Stimulated activated CD4-positive, alpha-beta T cell treated with anti-CD3 and anti-CD28 coated beads, Interleukin-12 subunit alpha, Interleukin-12 subunit beta, amount 100 ng/mL, for 24 hours (primary cell): ENCODE measurements at regions not wholly inside any gene's neighbourhood (a gene's known extent, or its start where the extent isn't known, plus 50 kb on each side); places are given as distances from the start of the nearest gene placed in this dataset.

ENCODE experiments used
- DNase-seq, 2 experiments: peaks; one replicate each; pipeline ENCODE4 v3.0.0-alpha.2; 2020; ENCODE audit warnings: low read depth in 2 of 2

DNA sequence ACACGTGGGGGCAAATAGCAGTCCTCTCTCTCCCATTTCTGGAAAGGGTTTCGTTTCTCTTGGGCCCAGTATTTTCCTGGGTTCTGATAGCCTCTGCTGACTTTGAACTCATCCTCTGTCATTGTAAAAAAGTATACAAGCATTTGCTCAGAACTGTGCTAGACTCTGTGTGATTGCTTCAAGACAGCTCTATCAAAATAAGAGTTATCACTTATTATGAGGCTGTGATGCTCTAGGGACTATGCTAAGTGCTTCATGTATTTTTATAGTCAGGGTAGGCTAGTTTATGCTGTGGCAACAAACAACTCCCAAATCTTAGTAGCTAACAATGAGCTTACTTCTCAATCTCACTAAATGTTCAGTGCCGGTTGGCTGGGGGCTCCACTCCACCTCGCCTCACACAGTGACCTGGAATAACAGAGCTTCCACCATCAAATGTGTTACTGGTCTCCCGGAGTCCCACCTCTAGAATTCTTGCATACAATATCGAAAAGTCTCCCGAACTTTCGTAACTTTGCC is 110.8 kb upstream of the CDC42EP3 start:
- no peak for DNase-seq

DNA sequence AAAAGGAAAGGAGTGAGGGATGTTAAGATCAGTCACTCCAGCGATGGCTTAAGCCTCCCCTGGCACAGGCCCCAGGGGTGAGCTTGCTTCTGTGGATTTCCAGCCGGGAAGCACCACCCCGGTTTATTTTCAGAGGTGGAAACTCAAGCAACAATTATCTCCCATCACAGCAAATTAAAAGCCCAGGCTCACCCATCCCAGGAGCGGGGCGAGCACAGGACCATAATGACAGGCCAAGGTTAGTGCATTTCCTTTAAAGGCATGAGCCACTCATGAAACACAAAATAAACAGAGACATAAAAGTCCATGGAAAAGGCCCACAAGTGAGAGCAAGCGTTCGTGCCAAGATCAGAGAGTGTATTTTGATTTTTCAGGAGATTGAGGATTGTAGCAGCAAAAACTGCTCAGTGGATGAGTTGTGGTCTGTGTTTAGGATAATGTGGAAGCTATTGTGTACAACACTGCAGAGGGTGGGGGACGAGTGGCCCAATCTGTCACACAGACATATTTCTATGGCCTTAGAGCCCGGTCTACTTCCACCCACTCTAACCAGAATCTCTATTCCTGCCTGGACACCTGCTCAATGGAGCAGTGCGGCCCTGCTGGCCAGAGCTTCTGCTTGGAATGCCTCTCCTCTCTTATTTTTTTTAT is 111.4 kb upstream of the CDC42EP3 start:
- DNase-seq, result no peak

DNA sequence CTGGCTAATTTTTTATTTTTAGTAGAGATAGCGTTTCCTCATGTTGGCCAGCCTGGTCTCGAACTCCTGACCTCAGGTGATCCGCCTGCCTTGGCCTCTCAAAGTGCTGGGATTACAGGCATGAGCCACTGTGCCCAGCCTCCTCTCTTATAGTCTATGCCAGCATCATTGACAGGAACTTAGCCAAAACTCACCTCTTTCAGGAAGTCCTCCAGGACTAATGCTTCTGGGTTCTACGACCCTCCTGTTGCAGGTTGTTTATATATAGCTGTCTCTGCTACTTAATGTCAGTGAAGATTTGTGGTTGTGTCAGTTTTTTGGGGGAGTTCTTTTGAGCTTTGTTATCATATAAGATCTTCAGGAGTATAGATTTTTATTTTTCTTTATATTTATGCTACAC is 112.1 kb upstream of the CDC42EP3 start:
- DNase-seq, result no peak

DNA sequence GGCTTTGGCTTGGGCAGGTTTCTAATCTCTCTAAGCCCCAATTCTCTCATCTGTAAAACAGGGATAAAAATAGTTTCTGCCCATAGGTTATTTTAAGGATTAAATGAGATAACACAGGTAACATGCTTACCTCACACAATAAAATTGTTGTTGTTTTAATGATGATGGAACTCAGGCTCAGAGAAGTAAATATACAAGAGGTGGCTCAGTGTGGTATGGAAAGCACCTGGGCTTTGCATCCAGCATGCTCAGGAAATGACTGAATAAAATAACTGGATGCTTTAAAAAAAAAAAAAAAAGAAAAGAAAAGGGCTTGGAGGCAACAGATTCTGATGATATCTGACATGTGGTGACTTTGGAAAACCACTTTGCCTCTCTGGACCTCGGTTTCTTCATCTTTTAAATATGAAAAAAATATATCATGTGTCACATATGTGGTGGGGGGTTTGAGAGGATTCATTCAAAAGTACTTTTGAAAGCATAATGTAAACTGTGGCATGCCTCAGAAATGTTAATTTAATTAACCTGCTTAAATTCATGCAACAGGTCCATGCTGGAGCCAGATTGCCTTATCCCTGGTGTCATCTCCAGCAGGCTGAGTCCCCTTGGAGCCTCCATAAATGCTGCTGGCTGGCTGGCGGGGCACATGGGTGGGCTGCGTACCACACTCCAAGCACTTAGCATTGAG is 112.8 kb upstream of the CDC42EP3 start:
- no peak for DNase-seq

DNA sequence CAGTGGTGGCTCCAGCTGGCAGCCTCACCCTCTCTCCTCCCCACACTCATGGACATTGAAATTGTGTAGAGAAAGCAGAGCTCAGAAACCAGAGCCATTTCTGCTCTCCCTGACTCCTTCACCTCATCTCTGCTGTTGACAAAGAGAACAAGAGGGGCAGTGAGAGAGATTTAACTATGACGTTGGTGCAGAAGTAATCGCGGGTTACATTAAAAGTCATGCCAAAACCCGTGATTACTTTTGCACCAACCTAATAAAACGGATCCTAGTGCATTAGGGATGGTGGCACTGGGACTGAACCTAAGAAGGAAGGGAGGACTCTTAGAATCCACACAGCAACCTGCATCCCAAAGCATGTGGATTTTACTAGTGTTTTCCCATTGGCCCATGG is 113.3 kb upstream of the CDC42EP3 start:
- no peak for DNase-seq

DNA sequence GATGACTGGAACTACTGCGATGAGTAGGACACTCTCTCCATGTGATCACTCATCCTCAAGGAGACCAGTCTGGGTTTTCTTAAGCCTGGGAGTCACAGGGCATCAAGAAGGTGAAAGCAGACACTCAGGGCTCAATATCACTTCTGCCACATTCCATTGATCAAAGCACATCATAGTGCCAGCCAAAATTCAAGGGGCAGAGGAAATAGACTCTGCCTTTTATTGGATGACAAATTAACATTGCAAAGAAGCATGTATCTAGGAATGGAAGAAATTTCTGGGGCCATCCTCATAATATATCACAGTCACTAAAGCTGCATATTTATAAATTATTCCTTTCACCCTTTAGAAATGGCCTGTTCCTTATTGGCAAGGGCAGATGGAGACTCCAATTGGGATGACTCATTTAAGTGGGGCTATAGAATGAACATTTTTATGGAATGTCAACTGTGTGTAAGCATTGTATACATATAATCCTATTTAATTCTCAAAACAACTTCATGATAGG is 114.8 kb upstream of the CDC42EP3 start:
- no peak for DNase-seq

DNA sequence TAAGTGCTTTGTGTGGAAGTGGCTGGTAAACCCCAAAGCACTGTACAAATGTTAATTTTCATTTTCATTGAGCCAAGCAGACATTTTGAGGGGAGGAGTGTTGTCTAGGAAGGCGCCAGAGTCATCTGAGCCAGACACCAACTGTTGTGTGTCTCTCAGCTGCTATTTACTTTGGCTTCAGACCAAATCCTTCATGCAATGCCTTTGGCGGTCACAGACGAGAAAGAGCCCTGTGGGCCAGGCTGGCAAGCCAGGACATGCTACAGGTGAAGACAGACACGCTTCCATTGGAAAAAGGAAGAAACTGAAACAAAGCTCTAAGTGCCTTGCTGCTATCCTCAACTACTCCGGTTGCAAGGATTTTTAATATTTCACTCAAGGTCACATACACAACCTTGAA is 115.4 kb upstream of the CDC42EP3 start:
- DNase-seq, result no peak

DNA sequence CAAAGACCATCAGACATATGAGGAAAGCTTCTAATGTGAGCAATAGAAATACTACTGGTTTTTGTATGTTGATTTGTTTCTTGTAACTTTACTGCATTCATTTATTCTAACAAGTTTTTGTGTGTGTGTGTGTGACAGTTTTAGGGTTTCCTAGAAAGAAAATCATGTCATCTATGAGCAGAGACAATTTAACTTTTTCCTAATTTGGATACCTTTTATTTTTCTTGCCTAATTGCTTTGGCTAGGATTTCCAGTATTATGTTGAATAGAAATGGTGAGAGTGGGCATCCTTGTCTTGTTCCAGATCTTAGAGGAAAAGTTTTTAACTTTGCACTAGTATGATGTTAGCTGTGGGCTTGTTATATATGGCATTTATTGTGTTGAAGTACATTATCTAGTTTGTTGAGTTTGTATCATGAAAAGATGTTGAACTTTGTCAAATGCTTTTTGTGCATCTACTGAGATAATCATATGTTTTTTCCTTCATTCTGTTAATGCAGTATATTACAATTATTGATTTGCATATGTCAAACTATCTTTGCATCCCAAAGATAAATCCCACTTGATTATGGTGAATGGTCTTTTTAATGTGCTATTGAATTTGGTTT is 117.3 kb upstream of the CDC42EP3 start:
- DNase-seq, result no peak

DNA sequence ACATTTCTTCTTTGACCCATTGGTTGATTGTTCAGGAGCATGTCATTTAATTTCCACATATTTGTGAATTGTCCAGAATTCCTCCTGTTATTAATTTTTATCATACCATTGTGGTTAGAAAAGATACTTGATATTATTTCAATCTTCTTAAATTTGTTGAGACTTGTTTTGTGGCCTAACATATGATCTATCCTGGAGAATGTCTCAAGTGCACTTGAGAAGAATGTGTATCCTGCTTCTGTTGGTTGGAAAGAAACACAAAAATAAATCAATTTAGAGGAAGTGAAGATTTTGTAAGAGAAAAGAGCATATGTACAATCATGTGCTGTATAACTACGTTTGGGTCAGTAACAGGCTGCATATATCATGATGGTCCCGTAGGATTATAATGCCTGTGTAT is 118.6 kb upstream of the CDC42EP3 start:
- no peak for DNase-seq

DNA sequence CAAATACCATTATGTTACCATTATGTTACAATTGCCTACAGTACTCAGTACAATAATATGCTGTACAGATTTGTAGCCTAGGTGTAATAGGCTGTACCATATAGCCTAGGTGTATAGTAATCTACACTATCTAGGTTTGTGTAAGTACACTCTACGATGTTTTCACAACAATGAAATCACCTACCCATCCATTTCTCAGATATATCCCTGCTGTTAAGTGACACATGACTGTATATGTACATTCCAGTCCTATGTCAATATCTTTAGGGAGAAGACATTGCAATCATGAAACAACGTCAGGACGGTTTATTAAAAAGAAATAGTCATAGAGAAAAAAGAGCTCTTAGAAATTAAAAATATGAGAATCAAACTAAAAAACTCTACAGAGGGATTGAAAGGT is 119.0 kb upstream of the CDC42EP3 start:
- DNase-seq, result no peak

DNA sequence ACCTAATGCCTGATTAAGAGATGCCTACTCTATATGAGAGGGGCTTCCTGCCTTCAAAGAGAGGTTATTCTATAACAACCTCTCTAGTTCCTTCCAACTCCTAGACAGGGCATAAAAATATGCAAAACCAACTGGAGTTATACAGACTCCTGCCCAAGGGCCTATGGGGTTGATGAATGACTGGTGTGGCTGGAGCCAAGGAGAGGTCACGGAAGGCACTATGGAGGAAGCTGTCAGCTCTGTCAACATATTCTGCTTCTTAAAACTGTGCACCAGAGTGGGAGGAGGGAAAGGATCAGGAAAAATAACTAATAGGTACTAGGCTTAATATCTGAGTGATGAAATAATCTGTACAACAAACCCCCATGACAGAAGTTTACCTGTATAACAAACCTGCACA is 120.9 kb upstream of the CDC42EP3 start:
- no peak for DNase-seq

DNA sequence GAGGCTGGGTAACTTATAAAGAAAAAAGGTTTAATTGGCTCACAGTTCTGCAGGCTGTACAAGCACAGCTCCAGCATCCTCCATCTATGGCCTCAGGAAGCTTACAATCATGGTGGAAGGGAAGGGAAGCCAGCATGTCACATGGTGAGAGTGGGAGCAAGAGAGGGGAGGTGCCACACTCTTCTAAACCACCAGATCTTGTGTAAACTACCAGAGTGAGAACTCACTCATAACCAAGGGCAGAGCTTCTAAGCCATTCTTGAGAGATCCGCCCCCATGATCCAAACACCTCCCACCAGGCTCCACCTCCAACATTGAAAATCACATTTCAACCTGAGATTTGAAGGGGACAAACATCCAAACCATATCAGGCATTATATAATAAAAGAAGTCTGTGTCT is 121.6 kb upstream of the CDC42EP3 start:
- no peak for DNase-seq

DNA sequence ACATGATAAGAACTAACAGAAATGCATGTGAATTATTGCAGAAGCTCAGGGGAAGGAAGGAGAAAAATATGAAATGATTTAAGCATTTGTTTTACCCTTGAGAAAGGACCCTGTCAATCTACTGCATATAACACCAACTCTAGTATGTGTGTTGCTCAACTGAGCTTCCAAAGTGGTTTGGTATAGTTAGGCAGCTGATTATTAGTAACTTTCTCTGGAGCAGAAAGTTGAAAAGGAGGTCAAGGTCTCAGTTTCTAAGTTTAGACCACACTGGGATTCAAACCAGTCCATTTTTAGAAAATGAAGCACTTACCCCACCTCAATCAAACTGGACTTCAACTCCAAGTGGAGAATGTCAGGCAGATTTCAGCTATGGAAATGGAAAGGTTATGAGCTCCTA is 123.3 kb upstream of the CDC42EP3 start:
- no peak for DNase-seq

DNA sequence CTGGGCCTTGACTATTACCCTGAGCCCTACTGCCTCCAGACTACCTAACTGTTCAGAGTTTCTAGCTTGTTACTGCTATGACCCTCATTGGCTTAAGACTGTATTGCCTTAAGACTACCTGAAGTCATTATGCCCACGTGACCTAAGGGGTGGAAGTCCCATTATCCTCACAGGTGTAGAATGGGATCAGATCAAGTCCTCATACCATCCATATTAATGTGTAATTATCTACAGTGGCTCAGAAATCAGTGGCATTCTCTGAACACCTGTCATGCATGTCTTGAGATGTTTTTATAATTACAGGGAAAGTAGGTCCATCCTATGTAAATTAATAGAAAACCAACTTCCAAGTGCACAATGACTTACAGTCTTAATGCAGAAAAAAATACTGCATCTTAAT is 124.0 kb upstream of the CDC42EP3 start:
- DNase-seq, result no peak

DNA sequence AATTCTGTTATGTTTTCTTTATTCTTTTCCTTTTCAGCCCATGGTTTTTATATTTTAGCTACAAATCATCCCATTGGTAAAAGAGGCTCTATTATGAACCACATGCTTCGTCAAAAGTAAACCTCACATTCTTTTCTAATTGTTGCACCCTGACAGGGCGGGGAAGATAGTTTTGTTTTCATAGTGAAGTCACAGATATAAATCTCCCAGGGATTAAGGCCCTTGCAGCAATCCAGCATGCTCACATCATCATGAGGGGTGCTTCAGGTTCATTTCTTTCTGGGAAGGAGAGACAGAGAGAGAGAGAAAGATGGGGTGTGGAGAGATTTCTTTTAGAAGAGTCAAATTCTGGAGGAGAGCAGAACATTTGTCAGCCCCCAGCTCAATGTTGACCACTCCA is 124.5 kb upstream of the CDC42EP3 start:
- no peak for DNase-seq

DNA sequence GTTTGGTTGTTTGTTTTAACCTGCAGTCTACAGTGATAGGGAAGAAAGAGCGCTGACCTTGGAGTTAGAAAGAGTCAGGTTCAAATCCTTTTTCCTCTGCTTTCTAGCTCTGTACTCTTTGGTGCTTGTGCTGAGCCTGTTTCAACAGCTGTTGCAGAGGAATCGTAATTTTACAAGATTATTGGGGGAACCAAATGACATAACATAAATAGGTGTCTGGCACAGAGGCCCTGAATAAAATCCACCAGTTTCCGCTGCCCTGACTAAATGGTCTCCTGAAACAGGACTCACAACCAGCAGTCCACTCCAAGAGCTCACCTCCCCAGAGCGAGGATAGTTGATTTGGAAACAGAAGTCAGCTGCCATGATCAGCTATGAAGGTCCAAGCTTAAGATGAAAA is 125.0 kb upstream of the CDC42EP3 start:
- DNase-seq, result no peak

DNA sequence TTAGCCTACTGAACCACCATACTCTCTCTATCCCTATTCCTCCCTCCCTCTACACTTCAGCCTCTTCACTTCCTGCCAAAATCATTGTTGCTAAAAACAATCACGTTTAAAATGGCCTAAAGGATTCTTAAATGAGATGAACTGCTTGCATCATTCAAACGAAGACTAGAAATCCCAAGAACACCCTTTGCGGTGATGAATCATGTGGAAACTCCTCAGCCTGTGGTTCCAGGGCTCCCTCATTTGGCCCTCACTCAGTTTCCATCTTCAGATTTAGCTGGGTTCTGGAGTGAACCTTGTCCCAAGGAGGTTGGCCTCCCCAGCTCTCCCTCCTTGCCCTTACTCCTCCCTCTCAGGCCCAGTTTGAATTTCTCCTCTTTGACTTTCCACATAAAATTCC is 125.6 kb upstream of the CDC42EP3 start:
- no peak for DNase-seq

DNA sequence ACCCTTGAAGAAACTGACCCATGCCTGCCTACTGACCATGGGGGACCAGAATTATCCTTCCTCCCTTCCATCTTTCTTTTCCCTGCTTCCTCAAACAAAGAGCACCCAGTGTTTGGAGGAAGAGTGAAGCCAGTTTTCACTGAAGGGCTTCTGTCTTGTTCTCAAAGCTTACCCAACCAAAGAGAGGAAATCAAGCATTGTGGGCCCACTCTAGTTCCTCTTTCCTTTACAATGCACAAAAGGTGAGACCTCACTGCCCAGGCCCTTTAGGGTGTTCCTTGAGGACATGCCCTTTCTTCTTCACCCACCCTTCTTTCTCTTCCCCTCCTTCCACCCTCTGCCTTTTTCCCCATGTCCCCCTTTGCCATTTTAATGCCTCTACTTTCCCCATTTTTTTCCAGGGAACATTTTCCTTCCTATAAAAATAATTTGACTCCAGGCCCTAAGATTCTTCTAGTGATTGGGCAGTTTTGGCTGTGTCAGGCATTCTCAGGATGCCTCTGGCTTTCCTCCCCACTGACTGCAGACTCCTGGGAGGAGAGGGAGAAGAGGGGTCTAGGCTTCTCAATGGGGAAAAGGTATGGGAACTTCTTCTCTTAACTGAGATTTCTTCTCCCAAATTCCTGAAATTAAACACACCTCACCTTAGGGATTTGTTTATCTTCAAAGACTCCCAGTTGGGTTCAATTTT is 126.6 kb upstream of the RMDN2 start:
- no peak for DNase-seq

DNA sequence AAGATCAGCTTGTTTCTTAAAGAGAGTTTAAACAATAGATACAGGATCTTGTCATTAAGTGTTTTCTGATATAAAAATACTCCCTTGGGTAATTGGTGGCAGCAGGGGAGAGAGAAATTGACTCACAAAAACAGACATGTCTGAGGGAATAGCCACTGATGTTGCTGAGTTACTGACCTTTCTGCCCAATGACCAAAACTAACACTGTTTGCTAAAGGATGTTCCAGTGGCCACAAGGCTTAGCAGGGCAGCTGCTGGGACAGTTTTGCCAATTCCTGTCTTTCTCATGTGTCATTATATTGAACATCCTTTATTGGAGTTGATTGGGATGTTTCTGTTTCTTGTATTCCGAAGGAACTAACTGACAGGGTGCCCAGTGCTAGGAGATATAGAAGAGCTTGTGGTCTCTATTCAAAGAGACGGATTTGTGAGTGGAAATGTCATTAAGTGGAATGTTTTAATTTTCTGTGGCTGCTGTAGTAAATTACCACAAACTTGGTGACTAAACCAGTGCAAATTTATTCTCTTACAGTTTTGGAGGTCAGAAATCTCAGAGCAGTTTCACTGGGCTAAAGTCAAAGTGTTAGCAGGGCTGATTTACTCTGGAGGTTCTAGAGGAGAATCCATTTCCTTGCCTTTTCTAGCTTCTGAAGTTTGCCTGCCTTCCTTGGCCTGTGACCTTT is 124.8 kb upstream of the RMDN2 start:
- no peak for DNase-seq

DNA sequence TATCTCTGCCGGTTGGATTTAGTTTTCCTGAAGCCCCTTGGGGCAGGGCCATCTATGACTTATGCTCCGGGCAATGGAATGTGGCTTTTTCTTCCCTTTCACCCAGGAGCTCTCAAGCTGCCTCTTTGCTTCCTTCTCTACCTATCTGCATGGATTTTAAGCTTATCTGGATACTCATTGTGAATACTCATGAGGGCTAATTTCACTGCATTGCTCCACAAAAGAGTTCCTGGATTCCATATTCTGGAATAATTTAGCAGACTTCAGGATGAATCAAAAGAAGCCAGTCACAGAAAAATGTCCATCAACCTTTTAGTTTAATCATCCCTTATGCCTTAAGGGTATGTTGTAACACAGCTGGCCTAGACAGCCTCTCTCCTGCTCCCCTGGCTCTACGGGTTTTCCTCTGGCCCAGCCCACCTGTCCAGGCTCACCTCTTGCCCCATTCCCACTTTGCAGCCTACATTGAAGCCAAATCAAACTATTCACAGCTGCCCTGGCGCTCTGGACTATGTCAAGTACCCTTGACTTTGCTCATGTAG is 122.8 kb upstream of the RMDN2 start:
- no peak for DNase-seq

DNA sequence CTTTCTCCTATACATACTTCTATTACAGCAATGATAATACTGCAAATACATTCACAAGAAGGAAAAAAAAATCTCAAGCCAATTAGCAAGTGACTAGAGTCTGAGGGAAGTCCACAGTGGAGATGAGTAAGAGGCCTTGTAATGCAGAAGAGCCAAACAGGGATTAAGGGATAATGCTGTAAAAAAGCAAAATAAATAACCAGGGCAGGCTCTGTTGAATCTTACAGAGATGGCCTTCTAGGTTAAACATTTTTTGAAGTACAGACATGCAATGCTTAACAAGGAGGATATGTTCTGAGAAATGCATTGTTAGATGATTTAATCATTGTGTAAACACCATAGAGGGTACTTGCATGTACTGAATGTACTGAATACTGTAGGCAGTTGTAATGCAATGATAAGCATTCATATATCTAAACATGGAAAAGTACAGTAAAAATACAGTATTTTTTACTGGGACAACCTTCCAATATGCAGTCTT is 122.1 kb upstream of the RMDN2 start:
- DNase-seq, result no peak
